SK-N-SH treated with all-trans-retinoic acid at 6 μM for 48 hours (cell line): ENCODE measurements at regions not wholly inside any gene's neighbourhood (a gene's known extent, or its start where the extent isn't known, plus 50 kb on each side); places are given as distances from the start of the nearest gene placed in this dataset.

Source experiments
- PATZ1 ChIP-seq: fragments of 250-450 bp; sonication (Bioruptor Pico); IDR thresholded peaks from 2 replicates; pipeline ENCODE4 v1.8.0; 2020; ENCODE audit warnings: mild to moderate bottlenecking, moderate library complexity, borderline replicate concordance
- ZFP3 ChIP-seq: fragments of 250-450 bp; sonication (Bioruptor Pico); IDR thresholded peaks from 2 replicates; pipeline ENCODE4 v1.5.0; 2020; ENCODE audit warnings: mild to moderate bottlenecking, moderate library complexity

GRCh38 chr21:24110846-24111245, 1496.4 kb downstream of the MRPL39 start:
- TF ChIP-seq ZFP3 (CRISPR knock-in tag) (no peak), PATZ1 (CRISPR knock-in tag) (no peak)
